ENCODE measurements at regions not wholly inside any gene's neighbourhood (a gene's known extent, or its start where the extent isn't known, plus 50 kb on each side); places are given as distances from the start of the nearest gene placed in this dataset.

DNA sequence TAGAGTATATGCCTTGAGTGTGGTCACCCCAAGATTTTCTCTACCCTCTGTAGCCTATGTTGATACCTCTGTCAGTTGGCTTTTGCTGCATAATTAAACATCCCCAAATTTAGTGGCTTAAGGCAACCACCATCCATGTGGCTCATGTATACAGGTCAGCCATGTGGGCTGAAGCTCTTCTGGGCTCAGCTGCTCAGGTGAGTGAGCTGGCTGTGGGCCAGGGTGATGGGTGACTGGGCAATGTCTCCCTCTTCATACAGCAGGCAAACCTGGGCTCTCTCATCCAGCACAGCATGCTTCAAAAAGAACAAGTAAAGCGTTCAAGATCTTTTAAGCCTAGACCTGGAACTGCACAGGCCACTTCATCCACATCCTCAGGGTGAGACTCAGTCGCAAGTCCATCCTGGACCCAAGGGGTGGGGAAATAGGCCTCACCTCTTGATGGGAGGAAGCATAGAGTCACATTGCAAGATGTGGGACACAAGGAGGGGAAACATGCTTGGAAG lies 188.2 kb upstream of the TAS2R1 start:
- Histone ChIP-seq H3K4me3 (replicated peaks in 1 of 3; ENCODE audit: low read depth in 2 of 3, low read length in 3 of 3) (no peak overlapping the region), H3K9ac (ENCODE audit: insufficient read depth, low read length, poor library complexity, severe bottlenecking) (no peak overlapping the region), H4K20me1 (ENCODE audit: insufficient read depth, low read length) (no peaks in the 10 kb centered on the region), H3K79me2 (ENCODE audit: insufficient read depth, low read length) (no peaks in the 10 kb centered on the region), H3K4me2 (replicated peaks; ENCODE audit: extremely low read depth, low read length, poor library complexity, severe bottlenecking) (no peak overlapping the region), H3K9me3 (replicated peaks in 1 of 2; ENCODE audit: control insufficient read depth in 1 of 2, insufficient read depth in 1 of 2, low read length in 2 of 2) (peaks cover 0 to 3% of the 10 kb centered on the region in 2 donors), H2AFZ (ENCODE audit: insufficient read depth, low read depth, low read length, poor library complexity, severe bottlenecking) (no peak overlapping the region), H3K36me3 (replicated peaks in 1 of 2; ENCODE audit: control insufficient read depth in 1 of 2, insufficient read depth in 2 of 2, low read length in 2 of 2) (no peaks in the 10 kb centered on the region), H3K27me3 (ENCODE audit: control insufficient read depth in 2 of 2, insufficient read depth in 2 of 2, low read length in 2 of 2) (no peaks in the 10 kb centered on the region), H3K27ac (ENCODE audit: low read depth in 1 of 2, low read length in 2 of 2) (no peak overlapping the region), H3K4me1 (ENCODE audit: control insufficient read depth in 1 of 2, insufficient read depth in 2 of 2, low read length in 2 of 2) (no peaks in the 10 kb centered on the region)
- peak overlapping the region in 1 of 7 donors; percentile 31 for H3K27ac Mint-ChIP-seq
- no peaks in the 10 kb centered on the region for H3K36me3 Mint-ChIP-seq
- no peaks in the 10 kb centered on the region for H3K4me1 Mint-ChIP-seq
- H3K27me3 Mint-ChIP-seq (ENCODE audit: low read depth in 3 of 3), result no peaks in the 10 kb centered on the region
- no peak overlapping the region for H3K4me3 Mint-ChIP-seq
- H3K9me3 Mint-ChIP-seq, result peaks cover 0 to 3% (median 0%) of the 10 kb centered on the region in 7 donors
- no CpG with 5 or more reads among the region's 2 CpGs for WGBS (ENCODE audit: insufficient coverage)
- no peak for TF ChIP-seq CTCF (IDR thresholded peaks at IDR 0.05)
- intact Hi-C loops (cut with micrococcal nuclease), result no loop called here
- DNase-seq, result no peak

DNA sequence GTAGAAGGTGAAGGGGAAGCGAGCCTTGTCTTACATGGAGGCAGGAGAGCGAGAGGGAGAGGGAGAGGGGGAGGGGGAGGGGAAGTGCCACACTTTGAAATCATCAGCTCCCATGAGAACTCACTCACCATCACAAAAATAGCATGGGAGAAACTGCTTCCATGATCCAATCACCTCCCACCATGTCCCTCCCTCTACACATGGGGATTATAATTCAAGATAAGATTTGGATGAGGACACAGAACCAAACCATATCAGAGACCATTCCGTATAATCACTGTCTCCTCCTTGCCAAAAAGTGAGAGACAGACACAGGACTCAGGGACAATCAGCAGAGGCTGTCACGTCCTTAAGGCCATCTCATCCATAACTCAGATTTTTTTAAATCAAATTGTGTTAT lies 187.7 kb upstream of the TAS2R1 start:
- Histone ChIP-seq H3K4me1 (ENCODE audit: control insufficient read depth in 1 of 2, insufficient read depth in 2 of 2, low read length in 2 of 2) (no peaks in the 10 kb centered on the region), H3K36me3 (replicated peaks in 1 of 2; ENCODE audit: control insufficient read depth in 1 of 2, insufficient read depth in 2 of 2, low read length in 2 of 2) (no peaks in the 10 kb centered on the region), H3K4me2 (replicated peaks; ENCODE audit: extremely low read depth, low read length, poor library complexity, severe bottlenecking) (no peak overlapping the region), H3K79me2 (ENCODE audit: insufficient read depth, low read length) (no peaks in the 10 kb centered on the region), H3K9me3 (replicated peaks in 1 of 2; ENCODE audit: control insufficient read depth in 1 of 2, insufficient read depth in 1 of 2, low read length in 2 of 2) (no peaks in the 10 kb centered on the region), H3K27me3 (ENCODE audit: control insufficient read depth in 2 of 2, insufficient read depth in 2 of 2, low read length in 2 of 2) (no peaks in the 10 kb centered on the region), H3K27ac (ENCODE audit: low read depth in 1 of 2, low read length in 2 of 2) (no peak overlapping the region), H2AFZ (ENCODE audit: insufficient read depth, low read depth, low read length, poor library complexity, severe bottlenecking) (no peak overlapping the region), H4K20me1 (ENCODE audit: insufficient read depth, low read length) (no peaks in the 10 kb centered on the region), H3K4me3 (replicated peaks in 1 of 3; ENCODE audit: low read depth in 2 of 3, low read length in 3 of 3) (no peak overlapping the region), H3K9ac (ENCODE audit: insufficient read depth, low read length, poor library complexity, severe bottlenecking) (no peak overlapping the region)
- no peak overlapping the region for H3K27ac Mint-ChIP-seq
- no peaks in the 10 kb centered on the region for H3K36me3 Mint-ChIP-seq
- DNase-seq, result no peak
- H3K4me1 Mint-ChIP-seq, result no peaks in the 10 kb centered on the region
- H3K4me3 Mint-ChIP-seq, result no peak overlapping the region
- WGBS (ENCODE audit: insufficient coverage), result no CpG with 5 or more reads among the region's 4 CpGs
- H3K27me3 Mint-ChIP-seq (ENCODE audit: low read depth in 3 of 3), result no peaks in the 10 kb centered on the region
- H3K9me3 Mint-ChIP-seq, result peaks cover 0 to 3% (median 0%) of the 10 kb centered on the region in 7 donors
- intact Hi-C loops (cut with micrococcal nuclease), result no loop called here
- TF ChIP-seq CTCF (IDR thresholded peaks at IDR 0.05), result no peak
